ENCODE measurements at regions not wholly inside any gene's neighbourhood (a gene's known extent, or its start where the extent isn't known, plus 50 kb on each side); places are given as distances from the start of the nearest gene placed in this dataset.

GRCh38 chr11:26023057-26023456 is 308.9 kb upstream of the ANO3 start:
- TF ChIP-seq POLR2AphosphoS5 (IDR thresholded peaks at IDR 0.05; ENCODE audit: low read depth) (no peak), EZH2phosphoT487 (IDR thresholded peaks at IDR 0.05; ENCODE audit: unreplicated experiment) (no peak), CTCF (conservative IDR thresholded peaks at IDR 0.05; ENCODE audit: low read depth in 2 of 2) (no peak), EZH2 (IDR thresholded peaks at IDR 0.05; ENCODE audit: low read depth, unreplicated experiment) (no peak), REST (IDR thresholded peaks at IDR 0.05; ENCODE audit: unreplicated experiment) (no peak), CREB1 (CRISPR knock-in tag; IDR thresholded peaks at IDR 0.05; ENCODE audit: low read depth) (no peak), STAT1 (IDR thresholded peaks at IDR 0.05; ENCODE audit: unreplicated experiment) (no peak), JUNB (IDR thresholded peaks at IDR 0.05; ENCODE audit: unreplicated experiment) (no peak), ZNF331 (CRISPR knock-in tag; IDR thresholded peaks at IDR 0.05; ENCODE audit: low read depth) (no peak), ETS1 (IDR thresholded peaks at IDR 0.05) (no peak), NANOG (IDR thresholded peaks at IDR 0.05; ENCODE audit: borderline replicate concordance) (no peak)

Measured in GM23338 (cell line).